ENCODE measurements at regions not wholly inside any gene's neighbourhood (a gene's known extent, or its start where the extent isn't known, plus 50 kb on each side); places are given as distances from the start of the nearest gene placed in this dataset.

- TF ChIP-seq CTCF (IDR thresholded peaks at IDR 0.05), result no peak
- TF ChIP-seq POLR2A (IDR thresholded peaks at IDR 0.05), result no peak
Measured at GRCh38 chr5:34539183-34539582, 116.9 kb upstream of the RAI14 start.
